Sigmoid colon (tissue), 3 donors: ENCODE measurements at regions not wholly inside any gene's neighbourhood (a gene's known extent, or its start where the extent isn't known, plus 50 kb on each side); places are given as distances from the start of the nearest gene placed in this dataset.

Experiments used
- CTCF ChIP-seq, 4 experiments: fragments of 450-650 bp in 3 of 4; fragments of 200-600 bp in 1 of 4; IDR thresholded peaks; one replicate each; pipeline ENCODE4 v1.5.1; 2016 to 2019; ENCODE audit warnings: antibody characterized with exemption in 4 of 4, mild to moderate bottlenecking in 3 of 4, moderate library complexity in 2 of 4
- POLR2A ChIP-seq, 2 donors: fragments of 450-650 bp; IDR thresholded peaks; one replicate each; pipeline ENCODE4 v1.6.1; 2016; ENCODE audit warnings: antibody characterized with exemption in 2 of 2, mild to moderate bottlenecking in 2 of 2, moderate library complexity in 2 of 2

- no peak for TF ChIP-seq CTCF (IDR thresholded peaks at IDR 0.05)
- TF ChIP-seq POLR2A (IDR thresholded peaks at IDR 0.05), result no peak
Observed at GRCh38 chr5:117590944-117591343, 1016.3 kb upstream of the SEMA6A start.
